Neuronal stem cell (in vitro differentiated cells): ENCODE measurements at regions not wholly inside any gene's neighbourhood (a gene's known extent, or its start where the extent isn't known, plus 50 kb on each side); places are given as distances from the start of the nearest gene placed in this dataset.

Experiments
- DNase-seq: peaks from one replicate; pipeline ENCODE4 v3.0.0-alpha.2; 2013; ENCODE audit warnings: low spot score
- H2AFZ ChIP-seq: one replicate; pipeline ENCODE4 v1.6.1; 2013; ENCODE audit warnings: mild to moderate bottlenecking, low read length, inconsistent platforms
- H2AK5ac ChIP-seq: 2 replicates; pipeline ENCODE4 v1.6.1; 2013; ENCODE audit warnings: low read depth, mild to moderate bottlenecking, inconsistent platforms, low read length, moderate library complexity, mixed read lengths
- H2BK120ac ChIP-seq: 2 replicates; pipeline ENCODE4 v1.6.1; 2013; ENCODE audit warnings: low read depth, mild to moderate bottlenecking, inconsistent platforms, low read length, moderate library complexity, mixed read lengths
- H2BK12ac ChIP-seq: one replicate; pipeline ENCODE4 v1.6.1; 2013; ENCODE audit warnings: low read length, inconsistent platforms
- H2BK15ac ChIP-seq: 2 replicates; pipeline ENCODE4 v1.6.1; 2013; ENCODE audit warnings: mild to moderate bottlenecking, low read length, inconsistent platforms, mixed read lengths
- H2BK5ac ChIP-seq: one replicate; pipeline ENCODE4 v1.6.1; 2013; ENCODE audit warnings: inconsistent platforms, mild to moderate bottlenecking, low read length, moderate library complexity
- H3K14ac ChIP-seq: one replicate; pipeline ENCODE4 v1.6.1; 2013; ENCODE audit warnings: low read length, inconsistent platforms
- H3K18ac ChIP-seq: 2 replicates; pipeline ENCODE4 v1.6.1; 2013; ENCODE audit warnings: low read length, inconsistent platforms
- H3K23ac ChIP-seq: 2 replicates; pipeline ENCODE4 v1.6.1; 2013; ENCODE audit warnings: low read depth, mild to moderate bottlenecking, mixed read lengths, low read length, inconsistent platforms; ENCODE audit not compliant: poor library complexity
- H3K27ac ChIP-seq: replicated peaks from 3 replicates; pipeline ENCODE4 v1.5.1; 2013; ENCODE audit warnings: low read length, inconsistent platforms
- H3K27me3 ChIP-seq, 3 experiments: 2 replicates each; pipeline ENCODE4 v1.6.1; 2013; ENCODE audit warnings: low read length in 3 of 3, mild to moderate bottlenecking in 2 of 3, inconsistent platforms in 1 of 3, low read depth in 1 of 3, mixed read lengths in 1 of 3, moderate library complexity in 1 of 3; ENCODE audit not compliant: control insufficient read depth in 3 of 3, insufficient read depth in 3 of 3
- H3K36me3 ChIP-seq, 2 donors: replicated peaks in 1 of 2; 2 replicates each; pipeline ENCODE4 v1.6.1; 2013; ENCODE audit warnings: low read length in 2 of 2; ENCODE audit not compliant: control insufficient read depth in 2 of 2, insufficient read depth in 2 of 2
- H3K4ac ChIP-seq: 2 replicates; pipeline ENCODE4 v1.6.1; 2013; ENCODE audit warnings: inconsistent platforms, mild to moderate bottlenecking, low read length, moderate library complexity
- H3K4me1 ChIP-seq, 2 donors: 1 replicate in 1 of 2; 2 replicates in 1 of 2; pipeline ENCODE4 v1.6.1; 2013; ENCODE audit warnings: low read length in 2 of 2, low read depth in 1 of 2; ENCODE audit not compliant: control insufficient read depth in 2 of 2, insufficient read depth in 1 of 2
- H3K4me2 ChIP-seq: one replicate; pipeline ENCODE4 v1.6.1; 2013; ENCODE audit warnings: mild to moderate bottlenecking, low read length, inconsistent platforms; ENCODE audit not compliant: insufficient read depth, poor library complexity, severe bottlenecking
- H3K4me3 ChIP-seq, 2 donors: 2 replicates each; pipeline ENCODE4 v1.5.1; 2013; ENCODE audit warnings: low read length in 2 of 2, mild to moderate bottlenecking in 2 of 2, inconsistent platforms in 1 of 2, moderate library complexity in 1 of 2
- H3K79me1 ChIP-seq: one replicate; pipeline ENCODE4 v1.6.1; 2013; ENCODE audit warnings: low read depth, mild to moderate bottlenecking, inconsistent platforms, low read length, moderate library complexity
- H3K9ac ChIP-seq: one replicate; pipeline ENCODE4 v1.6.1; 2013; ENCODE audit warnings: mild to moderate bottlenecking, low read depth, low read length, inconsistent platforms; ENCODE audit not compliant: poor library complexity
- H3K9me3 ChIP-seq, 2 donors: replicated peaks in 1 of 2; 2 replicates each; pipeline versions ENCODE3 to v1.6.1; 2013; ENCODE audit warnings: low read length in 2 of 2, mild to moderate bottlenecking in 2 of 2, inconsistent platforms in 1 of 2, low read depth in 1 of 2, mixed read lengths in 1 of 2, moderate library complexity in 1 of 2; ENCODE audit not compliant: control insufficient read depth in 2 of 2, insufficient read depth in 1 of 2
- H4K8ac ChIP-seq: one replicate; pipeline ENCODE4 v1.6.1; 2013; ENCODE audit warnings: low read depth, mild to moderate bottlenecking, inconsistent platforms, low read length, moderate library complexity
- H4K91ac ChIP-seq: one replicate; pipeline ENCODE4 v1.6.1; 2013; ENCODE audit warnings: low read length, low read depth, mild to moderate bottlenecking, inconsistent platforms; ENCODE audit not compliant: poor library complexity
- WGBS, 2 donors: extraction: QIAGEN DNeasy Blood & Tissue Kit; methylation state at CpG; one replicate each; pipeline ENCODE4 v1.1.7; 2013; ENCODE audit warnings: missing lambda C conversion rate in 2 of 2, mixed read lengths in 1 of 2; ENCODE audit not compliant: insufficient read length in 2 of 2, insufficient replicate concordance in 1 of 2; ENCODE audit errors: extremely low coverage in 2 of 2; 5-methylcytosine and 5-hydroxymethylcytosine counted together

- Histone ChIP-seq H2AK5ac (no peak overlapping the region), H2BK5ac (no peak overlapping the region), H2BK15ac (no peak overlapping the region), H3K4me1 (no peaks in the 10 kb centered on the region), H3K4ac (no peak overlapping the region), H3K4me2 (no peak overlapping the region), H3K9me3 (peaks cover 0 to 2% of the 10 kb centered on the region in 2 donors), H4K91ac (no peak overlapping the region), H3K27me3 (no peaks in the 10 kb centered on the region), H2BK120ac (no peak overlapping the region), H3K9ac (no peak overlapping the region), H3K27ac (no peak overlapping the region), H3K4me3 (no peak overlapping the region), H3K23ac (no peak overlapping the region), H2AFZ (no peak overlapping the region), H3K14ac (no peak overlapping the region), H3K18ac (no peak overlapping the region), H2BK12ac (no peak overlapping the region), H3K36me3 (no peaks in the 10 kb centered on the region), H3K79me1 (no peaks in the 10 kb centered on the region), H4K8ac (no peak overlapping the region)
- DNase-seq, result no peak
- WGBS, 2 donors, result no CpG with 5 or more reads among the region's 1 CpG
These were observed 724.8 kb downstream of the HACE1 start for GRCh38 chr6:104134876-104135275.

DNA sequence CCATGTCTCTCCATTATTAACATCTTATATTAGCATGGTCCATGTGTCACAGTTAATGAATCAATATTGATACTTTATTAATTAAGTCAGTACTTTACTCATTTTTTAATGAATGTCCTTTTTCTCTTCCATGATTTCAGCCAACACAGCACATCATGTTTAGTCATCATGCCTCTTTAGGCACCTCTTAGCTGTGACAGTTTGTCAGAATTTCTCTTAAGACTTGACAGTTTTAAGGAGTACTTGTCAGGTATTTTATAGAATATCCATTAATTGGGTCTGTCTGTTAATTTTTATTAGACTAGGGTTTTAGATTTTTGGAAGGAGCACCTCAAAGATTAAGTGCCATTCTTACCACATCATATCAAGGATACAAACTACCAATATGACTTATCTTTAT is 729.4 kb downstream of the HACE1 start:
- Histone ChIP-seq H3K27me3 (no peaks in the 10 kb centered on the region), H2AFZ (no peak overlapping the region), H3K4ac (no peak overlapping the region), H3K23ac (no peak overlapping the region), H3K9me3 (no peaks in the 10 kb centered on the region), H4K8ac (no peak overlapping the region), H3K4me1 (no peaks in the 10 kb centered on the region), H2BK5ac (no peak overlapping the region), H3K18ac (no peak overlapping the region), H4K91ac (no peak overlapping the region), H2BK15ac (no peak overlapping the region), H2BK120ac (no peak overlapping the region), H3K36me3 (no peaks in the 10 kb centered on the region), H3K9ac (no peak overlapping the region), H2BK12ac (no peak overlapping the region), H3K79me1 (no peaks in the 10 kb centered on the region), H2AK5ac (no peak overlapping the region), H3K14ac (no peak overlapping the region), H3K4me3 (no peak overlapping the region), H3K27ac (no peak overlapping the region), H3K4me2 (no peak overlapping the region)
- no peak for DNase-seq

- Histone ChIP-seq H2AFZ (no peak overlapping the region), H3K79me1 (no peaks in the 10 kb centered on the region), H3K27me3 (no peaks in the 10 kb centered on the region), H3K4me2 (no peak overlapping the region), H3K18ac (no peak overlapping the region), H2BK120ac (no peak overlapping the region), H2BK5ac (no peak overlapping the region), H3K27ac (no peak overlapping the region), H3K4ac (no peak overlapping the region), H3K23ac (no peak overlapping the region), H4K8ac (no peak overlapping the region), H3K36me3 (no peaks in the 10 kb centered on the region), H2BK15ac (no peak overlapping the region), H3K4me3 (no peak overlapping the region), H2AK5ac (no peak overlapping the region), H3K9me3 (no peaks in the 10 kb centered on the region), H4K91ac (no peak overlapping the region), H3K14ac (no peak overlapping the region), H3K9ac (no peak overlapping the region), H2BK12ac (no peak overlapping the region), H3K4me1 (no peaks in the 10 kb centered on the region)
- DNase-seq, result no peak
- WGBS, 2 donors, result no CpG with 5 or more reads among the region's 3 CpGs
These were observed 733.3 kb downstream of the HACE1 start for GRCh38 chr6:104126315-104127005.

DNA sequence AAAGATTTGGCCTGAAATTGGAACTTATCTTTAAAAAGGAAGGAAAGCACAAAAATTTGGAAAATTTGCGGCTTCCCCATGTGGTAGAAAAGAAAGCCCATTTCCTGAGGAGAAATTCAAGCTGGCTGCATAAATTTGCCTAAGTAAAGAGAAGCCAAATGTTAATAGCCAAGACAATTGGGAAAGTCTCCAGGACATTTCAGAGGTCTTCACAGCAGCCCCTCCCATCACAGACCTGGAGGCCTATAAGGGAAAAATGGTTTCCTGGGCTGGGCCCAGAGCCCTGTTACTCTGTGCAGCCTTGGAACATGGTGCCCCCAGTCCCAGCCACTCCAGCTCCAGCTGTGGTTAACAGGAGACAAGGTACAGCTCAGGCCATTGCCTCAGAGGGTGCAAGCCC is 736.5 kb downstream of the HACE1 start:
- no CpG with 5 or more reads among the region's 1 CpG for WGBS, 2 donors
- Histone ChIP-seq H3K14ac (no peak overlapping the region), H3K23ac (no peak overlapping the region), H2BK15ac (no peak overlapping the region), H3K4me3 (no peak overlapping the region), H3K9me3 (no peaks in the 10 kb centered on the region), H3K9ac (no peak overlapping the region), H3K36me3 (no peaks in the 10 kb centered on the region), H4K8ac (no peak overlapping the region), H3K79me1 (no peaks in the 10 kb centered on the region), H2AFZ (no peak overlapping the region), H2BK120ac (no peak overlapping the region), H2BK5ac (no peak overlapping the region), H4K91ac (no peak overlapping the region), H3K18ac (no peak overlapping the region), H3K27ac (no peak overlapping the region), H3K4me2 (no peak overlapping the region), H3K4me1 (no peaks in the 10 kb centered on the region), H3K4ac (no peak overlapping the region), H2BK12ac (no peak overlapping the region), H2AK5ac (no peak overlapping the region), H3K27me3 (no peaks in the 10 kb centered on the region)
- no peak for DNase-seq
